Ishikawa (cell line): ENCODE measurements at regions not wholly inside any gene's neighbourhood (a gene's known extent, or its start where the extent isn't known, plus 50 kb on each side); places are given as distances from the start of the nearest gene placed in this dataset.

ENCODE experiments used
- CEBPB ChIP-seq: IDR thresholded peaks from 2 replicates; pipeline ENCODE4 v1.6.1; 2012
- EGR1 ChIP-seq: IDR thresholded peaks from 2 replicates; pipeline ENCODE4 v1.6.1; 2012
- EP300 ChIP-seq: IDR thresholded peaks from 2 replicates; pipeline ENCODE4 v1.6.1; 2012; ENCODE audit warnings: borderline replicate concordance
- FOXM1 ChIP-seq: IDR thresholded peaks from 2 replicates; pipeline ENCODE4 v1.6.1; 2012; ENCODE audit warnings: low read depth, borderline replicate concordance
- MAX ChIP-seq: IDR thresholded peaks from 2 replicates; pipeline ENCODE4 v1.6.1; 2012
- RAD21 ChIP-seq: IDR thresholded peaks from 2 replicates; pipeline ENCODE4 v1.6.1; 2012; ENCODE audit warnings: low read depth
- REST ChIP-seq: IDR thresholded peaks from 2 replicates; pipeline ENCODE4 v1.6.1; 2012; ENCODE audit warnings: low read depth, mild to moderate bottlenecking
- TAF1 ChIP-seq: IDR thresholded peaks from 2 replicates; pipeline ENCODE4 v1.6.1; 2012; ENCODE audit warnings: low read depth, mild to moderate bottlenecking
- USF1 ChIP-seq: IDR thresholded peaks from 2 replicates; pipeline ENCODE4 v1.6.1; 2012
- YY1 ChIP-seq: IDR thresholded peaks from 2 replicates; pipeline ENCODE4 v1.6.1; 2012; ENCODE audit warnings: low read depth
- ZBTB7A ChIP-seq: IDR thresholded peaks from 2 replicates; pipeline ENCODE4 v1.6.1; 2012; ENCODE audit warnings: low read depth

- TF ChIP-seq EGR1 = no peak
- TF ChIP-seq MAX = no peak
- TF ChIP-seq ZBTB7A = no peak
- no peak for TF ChIP-seq CEBPB
- TF ChIP-seq REST = no peak
- no peak for TF ChIP-seq EP300
- TF ChIP-seq TAF1 = no peak
- no peak for TF ChIP-seq YY1
- TF ChIP-seq RAD21 = no peak
- TF ChIP-seq FOXM1 = no peak
- no peak for TF ChIP-seq USF1
Measured at GRCh38 chr16:85426806-85427205, 186.3 kb upstream of the GSE1 start.
